H1 (cell line): ENCODE measurements at regions not wholly inside any gene's neighbourhood (a gene's known extent, or its start where the extent isn't known, plus 50 kb on each side); places are given as distances from the start of the nearest gene placed in this dataset.

Experiments
- CTCF ChIA-PET: fragments of 300-600 bp; sonication (Branson Sonifier 250); formaldehyde crosslinking; loops from one replicate; lab custom pipeline; 2021; ENCODE audit not compliant: partially characterized antibody; lab: Charles Lee
- POLR2A ChIA-PET: fragments of 300-600 bp; sonication (Branson Sonifier 250); formaldehyde crosslinking; loops from one replicate; lab custom pipeline; 2021; ENCODE audit warnings: inconsistent platforms; ENCODE audit not compliant: partially characterized antibody; lab: Charles Lee
- DNase-seq, 2 experiments: peaks; one replicate each; pipeline versions ENCODE4 v3.0.0 to v3.0.0-alpha.2; 2010 to 2022; ENCODE audit warnings: low spot score in 2 of 2, low read depth in 1 of 2, mixed read lengths in 1 of 2
- FAIRE-seq: peaks from 2 replicates; lab custom pipeline; 2011; peaks lifted over from hg19 to GRCh38; lab: Jason Lieb, UNC
- H2AFZ ChIP-seq: 2 replicates; pipeline ENCODE4 v1.8.1; 2012; ENCODE audit warnings: low read length, inconsistent platforms
- H2AK5ac ChIP-seq: 2 replicates; pipeline ENCODE4 v1.6.1; 2013; ENCODE audit warnings: low read depth, low read length
- H2BK120ac ChIP-seq: replicated peaks from 2 replicates; pipeline ENCODE3; 2013; ENCODE audit warnings: low read depth, low read length, inconsistent platforms
- H2BK12ac ChIP-seq: 2 replicates; pipeline ENCODE4 v1.6.1; 2013; ENCODE audit warnings: low read depth, low read length
- H2BK15ac ChIP-seq: 2 replicates; pipeline ENCODE4 v1.6.1; 2013; ENCODE audit warnings: low read length
- H2BK20ac ChIP-seq: 2 replicates; pipeline ENCODE4 v1.6.1; 2013; ENCODE audit warnings: low read length
- H2BK5ac ChIP-seq: 2 replicates; pipeline ENCODE4 v1.6.1; 2013; ENCODE audit warnings: low read depth, low read length
- H3K14ac ChIP-seq: 2 replicates; pipeline ENCODE4 v1.6.1; 2013; ENCODE audit warnings: inconsistent platforms; ENCODE audit not compliant: insufficient read length
- H3K18ac ChIP-seq: 2 replicates; pipeline ENCODE4 v1.6.1; 2013; ENCODE audit warnings: low read length; ENCODE audit errors: extremely low read depth
- H3K23ac ChIP-seq: 2 replicates; pipeline ENCODE4 v1.6.1; 2013; ENCODE audit warnings: inconsistent platforms; ENCODE audit not compliant: insufficient read length
- H3K23me2 ChIP-seq: 2 replicates; pipeline ENCODE4 v1.6.1; 2013; ENCODE audit warnings: low read depth, low read length
- H3K27ac ChIP-seq: 2 replicates; pipeline ENCODE4 v1.6.1; 2011; ENCODE audit warnings: low read depth, low read length, inconsistent platforms
- H3K27me3 ChIP-seq, 4 experiments: replicated peaks in 1 of 4; 1 replicate in 1 of 4; 2 replicates in 3 of 4; pipeline versions ENCODE4 v1.6.1 to v1.8.1; 2011 to 2013; ENCODE audit warnings: low read length in 3 of 4, mild to moderate bottlenecking in 3 of 4, inconsistent platforms in 2 of 4, mixed read lengths in 2 of 4, moderate library complexity in 1 of 4; ENCODE audit not compliant: control insufficient read depth in 3 of 4, insufficient read depth in 3 of 4; ENCODE audit errors: extremely low read depth in 1 of 4
- H3K36me3 ChIP-seq, 4 experiments: 2 replicates each; pipeline versions ENCODE4 v1.6.1 to v1.8.1; 2011 to 2013; ENCODE audit warnings: mild to moderate bottlenecking in 4 of 4, low read length in 3 of 4, moderate library complexity in 2 of 4, control low read depth in 1 of 4, inconsistent platforms in 1 of 4; ENCODE audit not compliant: insufficient read depth in 4 of 4, control insufficient read depth in 2 of 4
- H3K4ac ChIP-seq: replicated peaks from 2 replicates; pipeline ENCODE3; 2013; ENCODE audit warnings: low read length, low read depth, mixed read lengths, inconsistent platforms; ENCODE audit not compliant: insufficient read length
- H3K4me1 ChIP-seq, 4 experiments: replicated peaks in 1 of 4; 1 replicate in 1 of 4; 2 replicates in 3 of 4; pipeline versions ENCODE4 v1.6.1 to v1.8.1; 2011 to 2013; ENCODE audit warnings: low read length in 3 of 4, inconsistent platforms in 2 of 4, mixed read lengths in 1 of 4; ENCODE audit not compliant: insufficient read depth in 4 of 4, control insufficient read depth in 3 of 4
- H3K4me2 ChIP-seq, 2 experiments: 2 replicates each; pipeline versions ENCODE4 v1.6.1 to v1.8.1; 2011 to 2013; ENCODE audit warnings: low read depth in 2 of 2, low read length in 2 of 2, control low read depth in 1 of 2, inconsistent platforms in 1 of 2, mild to moderate bottlenecking in 1 of 2; ENCODE audit not compliant: insufficient read depth in 1 of 2
- H3K4me3 ChIP-seq, 4 experiments: fragments of 200-600, 300-600 bp in 1 of 4; sonication (generic), shearing (Covaris generic), sonication (Bioruptor Twin) in 1 of 4; 2 replicates each; pipeline versions ENCODE4 v1.5.1 to v1.8.1; 2011 to 2016; ENCODE audit warnings: low read length in 4 of 4, low read depth in 3 of 4, control low read depth in 2 of 4, inconsistent platforms in 2 of 4, mild to moderate bottlenecking in 2 of 4, mixed read lengths in 1 of 4, moderate library complexity in 1 of 4; ENCODE audit not compliant: insufficient read depth in 2 of 4; ENCODE audit errors: extremely low read depth in 1 of 4
- H3K56ac ChIP-seq: replicated peaks from 2 replicates; pipeline ENCODE3; 2013; ENCODE audit warnings: low read depth, mild to moderate bottlenecking, mixed read lengths, low read length, inconsistent platforms; ENCODE audit not compliant: insufficient read length
- H3K79me1 ChIP-seq: 2 replicates; pipeline ENCODE4 v1.6.1; 2013; ENCODE audit warnings: low read depth, low read length, control low read depth
- H3K79me2 ChIP-seq, 2 experiments: 2 replicates each; pipeline versions ENCODE4 v1.6.1 to v1.8.1; 2012 to 2013; ENCODE audit warnings: low read length in 2 of 2, mild to moderate bottlenecking in 2 of 2, inconsistent platforms in 1 of 2; ENCODE audit not compliant: insufficient read depth in 2 of 2, control insufficient read depth in 1 of 2
- H3K9ac ChIP-seq, 4 experiments: replicated peaks in 1 of 4; 1 replicate in 1 of 4; 2 replicates in 3 of 4; pipeline versions ENCODE4 v1.6.1 to v1.8.1; 2011 to 2013; ENCODE audit warnings: low read depth in 3 of 4, low read length in 3 of 4, control low read depth in 2 of 4, mild to moderate bottlenecking in 2 of 4, moderate library complexity in 2 of 4, inconsistent platforms in 1 of 4; ENCODE audit errors: extremely low read depth in 1 of 4
- H3K9me3 ChIP-seq, 2 experiments: 2 replicates each; pipeline versions ENCODE4 v1.6.1 to v1.8.1; 2012 to 2013; ENCODE audit warnings: mild to moderate bottlenecking in 2 of 2, moderate library complexity in 2 of 2, control low read depth in 1 of 2, inconsistent platforms in 1 of 2, low read depth in 1 of 2, low read length in 1 of 2, mixed read lengths in 1 of 2; ENCODE audit not compliant: insufficient read depth in 2 of 2
- H4K20me1 ChIP-seq, 2 experiments: replicated peaks in 1 of 2; 2 replicates each; pipeline versions ENCODE3 to v1.8.1; 2011 to 2013; ENCODE audit warnings: inconsistent platforms in 2 of 2, low read length in 2 of 2, mild to moderate bottlenecking in 1 of 2; ENCODE audit not compliant: insufficient read depth in 2 of 2, control insufficient read depth in 1 of 2
- H4K5ac ChIP-seq: 2 replicates; pipeline ENCODE4 v1.6.1; 2013; ENCODE audit warnings: low read length, low read depth, mixed read lengths, inconsistent platforms; ENCODE audit not compliant: insufficient read length
- H4K8ac ChIP-seq: 2 replicates; pipeline ENCODE4 v1.8.0; 2013; ENCODE audit warnings: mild to moderate bottlenecking, moderate library complexity, low read length, inconsistent platforms; ENCODE audit not compliant: insufficient read depth; ENCODE audit errors: extremely low read depth
- H4K91ac ChIP-seq: replicated peaks from 2 replicates; pipeline ENCODE3; 2013; ENCODE audit warnings: low read length, mixed read lengths, inconsistent platforms; ENCODE audit not compliant: insufficient read length
- KDM5A ChIP-seq: fragments of 200-600 bp; IDR thresholded peaks from 2 replicates; pipeline ENCODE4 v1.7.1; 2012; ENCODE audit warnings: mild to moderate bottlenecking, low read length, inconsistent platforms, mixed read lengths
- NRF1 ChIP-seq: IDR thresholded peaks from 2 replicates; pipeline ENCODE4 v1.6.1; 2011; ENCODE audit warnings: mild to moderate bottlenecking, low read depth, low read length, improper control_type of control experiment
- SIX5 ChIP-seq: IDR thresholded peaks from 2 replicates; pipeline ENCODE4 v1.6.1; 2011; ENCODE audit warnings: mild to moderate bottlenecking, low read depth, low read length

DNA sequence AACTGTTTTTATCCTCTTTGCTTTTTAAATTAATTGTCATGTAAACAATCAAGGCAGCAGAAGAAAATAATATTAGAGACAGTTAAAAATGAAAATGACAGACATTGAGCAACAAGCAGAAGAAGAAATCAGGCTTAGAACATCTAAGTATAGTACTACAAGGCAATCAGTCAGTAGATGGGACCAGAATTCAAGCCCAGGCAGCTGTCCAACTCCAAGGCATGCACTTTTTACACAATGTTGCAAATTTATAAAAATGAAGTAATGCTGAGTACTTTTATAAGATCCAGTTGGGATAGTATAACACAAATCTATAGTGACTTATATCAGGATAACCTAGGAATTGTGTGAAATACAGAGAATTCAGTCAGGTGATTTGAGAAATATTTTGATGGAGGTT lies 2815.8 kb downstream of the PCDH9 start:
- Histone ChIP-seq H3K27ac (no peak overlapping the region), H3K9ac (no peak overlapping the region), H3K18ac (no peak overlapping the region), H3K27me3 (no peaks in the 10 kb centered on the region), H2AFZ (no peak overlapping the region), H3K4me1 (no peaks in the 10 kb centered on the region), H3K4ac (no peak overlapping the region), H3K36me3 (no peaks in the 10 kb centered on the region), H3K14ac (no peak overlapping the region), H4K20me1 (no peaks in the 10 kb centered on the region), H2BK12ac (no peak overlapping the region), H3K56ac (no peak overlapping the region), H3K9me3 (no peaks in the 10 kb centered on the region), H2BK5ac (no peak overlapping the region), H3K23me2 (no peaks in the 10 kb centered on the region), H4K91ac (no peak overlapping the region), H4K8ac (no peak overlapping the region), H4K5ac (no peak overlapping the region), H2BK20ac (no peak overlapping the region), H3K79me2 (no peaks in the 10 kb centered on the region), H3K79me1 (no peaks in the 10 kb centered on the region), H2AK5ac (no peak overlapping the region), H3K4me2 (no peak overlapping the region), H3K4me3 (no peak overlapping the region), H2BK120ac (no peak overlapping the region), H2BK15ac (no peak overlapping the region), H3K23ac (no peak overlapping the region)
- POLR2A ChIA-PET, result no interaction called here
- no peak for DNase-seq
- CTCF ChIA-PET, result no interaction called here
- FAIRE-seq, result no peak
- TF ChIP-seq KDM5A, result no peak
- TF ChIP-seq NRF1, result no peak
- TF ChIP-seq SIX5, result no peak
